C1 segment of cervical spinal cord (tissue), 14 donors: ENCODE measurements at regions not wholly inside any gene's neighbourhood (a gene's known extent, or its start where the extent isn't known, plus 50 kb on each side); places are given as distances from the start of the nearest gene placed in this dataset.

Experiments
- DNase-seq, 14 donors: peaks; one replicate each; lab custom pipeline; 2025; lab: John Stamatoyannopoulos, UW

DNA sequence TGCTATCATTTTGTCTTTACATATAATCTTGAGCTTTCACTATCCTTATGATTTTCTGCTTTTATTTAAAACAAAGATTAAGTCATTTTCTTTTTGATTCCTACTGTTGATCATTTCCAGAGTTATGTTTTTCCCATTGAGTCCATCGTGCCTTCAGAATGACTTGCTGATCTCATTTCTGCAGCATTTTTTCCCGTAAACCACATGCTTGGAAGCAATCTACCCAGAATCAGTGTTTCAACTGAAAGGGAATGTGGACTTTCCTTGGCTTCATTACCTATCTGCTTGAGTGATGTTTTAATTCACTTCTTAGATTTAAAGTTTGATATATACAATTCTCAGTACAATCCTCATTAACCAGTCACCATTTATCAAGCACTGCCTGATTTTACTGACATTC is 192.4 kb upstream of the FSTL5 start:
- DNase-seq: no peak

- peak in 2 of 14 donors; percentile 5 to 84 for DNase-seq
These were observed 188.8 kb upstream of the FSTL5 start for GRCh38 chr4:162352580-162353107.

GRCh38 chr4:162350331-162350730 is 186.5 kb upstream of the FSTL5 start:
- DNase-seq: no peak

DNA sequence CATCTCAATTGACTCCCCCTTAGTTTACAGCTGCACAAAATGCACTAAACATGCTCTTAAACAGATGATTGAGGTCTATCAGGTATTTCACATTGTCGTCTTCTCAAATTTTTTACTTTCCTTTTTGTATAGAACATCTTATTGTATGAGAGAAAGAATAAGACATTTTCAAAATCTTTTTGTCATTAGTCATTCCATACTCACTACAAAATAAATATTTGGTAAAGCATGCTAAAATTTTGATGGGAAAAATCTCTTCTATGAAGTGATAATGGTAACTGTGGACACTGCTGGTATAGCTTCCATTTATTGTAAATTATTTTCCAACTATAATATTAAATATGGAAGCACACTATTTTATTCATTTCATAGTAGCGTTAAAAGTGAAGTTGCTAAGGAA is 185.6 kb upstream of the FSTL5 start:
- DNase-seq: no peak

DNA sequence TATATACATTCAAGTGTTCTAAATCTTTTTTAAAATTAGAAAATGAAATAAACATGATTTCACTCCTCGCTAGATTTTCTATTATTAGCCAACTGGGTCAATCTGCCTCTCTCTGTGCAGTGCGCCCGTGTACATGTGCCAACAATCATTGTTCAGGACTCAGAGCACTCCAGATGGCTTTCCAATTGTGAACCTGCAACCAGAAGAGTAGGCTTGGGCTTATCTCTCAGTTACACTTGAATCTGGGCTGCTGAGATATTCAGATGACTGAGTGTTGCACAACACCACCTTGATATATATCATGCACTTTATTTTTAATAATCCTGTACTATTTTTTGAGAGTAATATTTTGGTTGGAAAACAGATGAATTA is 184.0 kb upstream of the FSTL5 start:
- peak in 2 of 14 donors; percentile 3 to 95 for DNase-seq

- no peak for DNase-seq
These were observed 183.5 kb upstream of the FSTL5 start for GRCh38 chr4:162347156-162347841.

DNA sequence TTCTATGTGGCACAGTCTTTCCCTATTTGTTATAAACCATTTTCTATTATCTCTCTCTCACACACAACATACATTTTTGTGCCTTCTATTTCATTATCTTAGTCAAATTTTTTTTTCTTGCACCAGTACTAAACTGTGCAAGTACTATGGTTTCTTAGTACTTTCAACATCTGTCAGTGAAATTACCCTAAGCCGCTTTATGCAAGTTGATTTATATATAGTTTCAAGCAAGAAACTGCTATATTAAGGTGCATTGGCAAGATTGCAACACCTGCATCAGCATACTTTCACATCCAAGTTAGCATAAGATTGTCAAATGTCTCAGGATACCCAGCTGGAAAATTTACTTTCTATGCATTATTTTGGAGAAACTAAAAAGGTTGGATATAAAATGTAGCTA is 180.2 kb upstream of the FSTL5 start:
- no peak for DNase-seq

DNA sequence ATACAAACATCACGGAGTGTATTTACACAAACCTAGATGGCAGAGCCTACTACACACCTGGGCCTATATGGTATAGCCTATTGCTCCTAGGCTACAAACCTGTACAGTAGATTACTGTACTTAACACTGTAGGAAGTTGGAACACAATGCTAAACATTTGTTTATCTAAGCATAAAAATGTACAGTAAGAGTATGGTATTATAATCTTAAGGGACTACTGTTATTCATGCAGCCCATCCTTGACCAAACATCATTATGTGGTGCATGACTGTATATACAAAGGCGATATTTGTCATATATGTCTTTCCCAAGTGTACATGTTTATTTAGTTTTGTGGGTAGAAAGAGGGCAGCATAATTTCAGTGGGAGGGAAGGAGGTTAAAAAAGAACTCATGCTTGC is 177.7 kb upstream of the FSTL5 start:
- no peak for DNase-seq

DNA sequence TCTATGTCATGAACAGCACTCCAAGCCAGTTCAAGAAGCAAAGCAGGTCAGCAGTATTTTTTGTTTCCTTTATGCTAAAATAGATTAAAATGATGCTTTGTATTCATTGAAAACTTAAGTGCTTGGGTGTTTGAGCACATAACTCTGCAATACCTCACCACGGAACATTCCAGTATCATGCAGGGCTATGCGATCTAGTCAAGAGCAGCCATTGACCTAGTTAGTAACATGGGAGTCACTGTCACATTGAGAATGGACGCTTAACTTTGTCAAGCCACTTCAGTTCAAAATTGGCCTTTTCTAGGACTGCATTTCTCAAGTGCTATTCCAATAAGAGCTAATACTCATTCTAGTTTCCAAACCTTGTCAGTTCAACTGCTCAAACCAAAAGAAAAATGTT is 160.1 kb upstream of the FSTL5 start:
- no peak for DNase-seq

GRCh38 chr4:162322054-162322453 is 158.3 kb upstream of the FSTL5 start:
- DNase-seq: no peak

DNA sequence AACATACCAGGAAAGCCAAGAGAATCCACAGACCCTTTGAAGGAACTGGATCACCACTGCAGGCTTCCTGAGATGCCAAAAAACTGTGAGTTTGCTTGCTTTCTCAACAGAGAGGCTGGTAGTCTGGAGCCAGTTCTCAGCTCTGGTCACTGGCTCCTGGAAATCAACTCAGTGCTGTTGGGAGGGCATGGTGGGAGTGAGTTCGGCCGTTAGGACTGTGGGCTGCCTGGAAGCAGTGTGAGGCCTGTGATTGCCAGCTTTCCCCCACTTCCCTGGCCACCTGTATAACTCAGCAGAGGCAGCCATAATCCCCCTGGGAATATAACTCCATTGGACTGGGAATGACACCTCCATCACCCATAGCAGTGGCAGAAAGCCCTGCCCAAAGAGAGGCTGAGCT is 122.0 kb upstream of the FSTL5 start:
- DNase-seq: no peak

GRCh38 chr4:162282684-162283083 is 118.9 kb upstream of the FSTL5 start:
- no peak for DNase-seq

DNA sequence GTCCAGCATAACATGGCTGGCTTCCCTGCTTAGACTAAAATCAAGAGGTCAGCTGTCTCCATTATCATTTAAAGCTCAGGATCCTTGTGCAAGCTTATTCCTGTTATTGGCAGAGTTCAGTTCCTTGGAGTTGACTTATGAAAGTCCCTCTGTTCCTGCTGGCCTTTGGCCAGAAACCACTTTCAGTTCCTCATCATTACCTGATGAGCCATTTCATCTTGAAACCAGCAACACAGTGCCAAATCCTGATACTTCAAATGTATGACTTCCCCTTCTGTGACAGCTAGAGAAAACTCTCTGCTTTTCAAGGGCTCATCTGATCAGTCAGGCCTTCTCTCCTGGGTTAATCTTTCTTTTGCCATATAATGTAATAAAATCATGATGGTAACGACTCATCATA is 110.6 kb upstream of the FSTL5 start:
- peak in 6 of 14 donors; percentile 0 to 27 (median 2) for DNase-seq

DNA sequence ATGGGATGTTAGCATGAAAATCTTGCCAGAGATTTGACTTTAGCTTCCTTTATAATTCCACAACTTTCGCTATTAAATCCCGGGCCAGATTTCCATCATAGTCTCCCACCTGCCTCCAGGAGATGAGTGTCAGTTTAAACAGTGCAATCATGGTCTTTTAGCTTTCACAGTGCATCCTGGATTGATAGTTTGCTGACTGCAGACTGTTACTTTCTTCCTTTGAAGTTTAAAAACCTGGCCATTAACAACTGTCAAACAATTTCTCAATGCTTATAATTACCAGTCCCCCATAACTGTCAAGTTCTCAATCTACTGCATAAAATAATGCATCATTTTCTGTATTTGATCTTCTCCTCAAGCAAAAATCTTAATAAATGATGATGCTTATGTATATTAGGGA is 108.4 kb upstream of the FSTL5 start:
- no peak for DNase-seq

DNA sequence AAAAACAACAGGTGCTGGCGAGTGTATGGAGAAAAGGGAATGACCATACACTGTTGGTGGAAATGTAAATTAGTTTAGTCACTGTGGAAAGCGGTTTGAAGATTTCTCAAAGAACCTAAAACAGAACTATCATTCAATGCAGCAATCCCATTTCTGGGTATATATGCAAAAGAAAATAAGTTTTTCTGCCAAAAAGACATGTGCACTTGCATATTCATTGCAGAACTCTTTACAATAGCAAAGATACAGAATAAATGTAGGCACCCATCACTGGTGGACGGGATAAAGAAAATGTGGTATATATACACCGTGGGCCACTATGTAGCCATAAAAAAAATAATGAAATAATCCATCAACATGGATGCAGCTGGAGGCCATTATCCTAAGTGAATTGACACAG is 105.1 kb upstream of the FSTL5 start:
- DNase-seq: no peak

DNA sequence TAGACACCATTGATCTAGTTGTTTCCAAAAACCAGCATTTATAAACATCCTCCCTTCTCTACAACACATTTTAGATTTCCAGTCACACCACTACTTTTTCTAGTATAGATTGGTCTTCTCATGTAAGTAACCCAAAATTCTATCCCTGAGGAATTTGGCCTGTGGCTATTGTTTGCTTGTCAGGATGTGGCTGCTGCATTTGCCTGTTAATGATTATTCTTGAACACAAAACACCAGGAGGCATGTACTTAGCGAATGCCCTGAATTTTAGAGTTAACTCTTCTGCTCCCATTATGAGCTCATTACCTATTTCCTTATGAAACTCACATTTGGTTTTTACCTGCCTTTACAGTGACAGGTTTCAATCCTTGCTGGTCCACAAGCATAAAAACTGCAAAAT is 102.0 kb upstream of the FSTL5 start:
- no peak for DNase-seq

GRCh38 chr4:162245051-162245450 is 81.3 kb upstream of the FSTL5 start:
- no peak for DNase-seq

- no peak for DNase-seq
These were observed 78.1 kb upstream of the FSTL5 start for GRCh38 chr4:162241857-162242256.

DNA sequence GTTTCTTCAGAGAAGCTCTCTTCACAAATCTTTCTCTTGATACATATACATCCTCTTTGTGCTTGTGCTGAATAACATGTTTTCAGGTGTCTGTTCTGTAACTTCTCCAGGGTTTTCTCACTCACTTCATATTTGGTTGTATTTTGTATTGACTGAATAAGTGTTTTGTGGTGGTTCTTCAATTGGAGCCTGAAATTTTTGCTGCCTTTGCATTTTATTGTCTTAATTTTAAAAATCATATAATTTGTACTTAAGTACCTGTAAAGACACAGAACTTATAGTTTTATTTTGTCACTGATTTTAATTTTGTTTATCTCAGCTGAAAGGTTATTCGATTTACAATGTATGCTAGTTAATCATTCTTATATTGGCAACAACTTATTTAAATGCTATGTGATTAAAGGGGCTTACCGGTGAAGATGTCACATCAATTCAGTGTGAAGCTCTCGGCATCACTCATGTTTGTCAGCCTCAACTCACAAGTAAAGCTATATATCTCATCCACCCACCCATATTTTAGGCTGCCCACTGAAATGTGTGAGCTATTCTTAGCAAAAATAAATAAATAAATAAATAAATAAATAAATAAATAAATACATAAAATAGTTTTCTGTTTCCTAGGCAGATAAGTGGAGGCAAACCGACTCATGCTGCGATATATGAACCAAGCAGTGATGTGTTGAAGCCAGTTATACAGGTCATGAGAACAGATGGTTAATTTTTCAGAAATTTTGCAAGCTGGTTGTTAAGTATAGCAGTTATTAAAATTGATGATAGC is 76.4 kb upstream of the FSTL5 start:
- DNase-seq: no peak

DNA sequence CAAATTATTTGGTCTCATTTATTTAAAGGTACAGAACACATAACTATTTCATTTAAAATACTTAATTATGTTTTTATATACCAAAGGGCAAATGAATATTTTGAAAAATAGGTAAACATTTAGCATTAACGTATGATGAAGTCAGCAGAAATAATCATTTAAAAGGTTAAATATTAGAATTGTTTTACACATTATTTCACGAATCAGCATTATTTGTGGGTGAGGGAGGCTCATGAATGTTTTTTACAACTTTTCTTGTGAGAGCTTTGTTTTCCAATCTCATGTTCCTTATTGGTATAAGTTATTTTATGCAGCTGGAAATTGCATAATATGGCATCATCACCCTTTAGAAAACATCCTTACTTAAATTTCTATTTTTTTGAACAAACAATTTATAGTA is 73.9 kb upstream of the FSTL5 start:
- DNase-seq: no peak

- no peak for DNase-seq
These were observed 70.8 kb upstream of the FSTL5 start for GRCh38 chr4:162234595-162234994.

DNA sequence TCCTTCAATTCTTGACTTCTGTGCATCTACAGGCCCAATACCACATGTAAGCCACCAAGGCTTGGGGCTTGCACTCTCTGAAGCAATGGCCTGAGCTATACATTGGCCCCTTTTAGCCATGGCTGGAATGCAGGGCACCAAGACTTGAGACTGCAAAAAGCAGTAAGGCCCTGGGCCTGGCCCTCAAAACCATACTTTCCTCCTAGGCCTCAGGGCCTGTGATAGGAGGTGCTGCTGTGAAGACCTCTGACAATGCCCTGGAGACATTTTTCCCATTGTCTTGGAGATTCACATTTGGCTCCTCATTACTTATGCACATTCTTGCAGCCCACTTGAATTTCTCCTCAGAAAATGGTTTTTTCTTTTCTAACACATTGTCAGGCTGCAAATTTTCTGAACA is 68.5 kb upstream of the FSTL5 start:
- DNase-seq: no peak

- DNase-seq: no peak
These were observed 65.9 kb upstream of the FSTL5 start for GRCh38 chr4:162229670-162230069.
